K562 (cell line): ENCODE measurements at regions not wholly inside any gene's neighbourhood (a gene's known extent, or its start where the extent isn't known, plus 50 kb on each side); places are given as distances from the start of the nearest gene placed in this dataset.

Experiments used
- ATAC-seq: fragments of 200-7000 bp; cut with Tn5 transposase; 3 replicates; pipeline ENCODE4 v1.9.1; 2020; ENCODE audit warnings: moderate library complexity
- BruUV-seq: library from RNA; stranded (reverse); fragments of 400-500 nt; replicated peaks from 2 replicates; lab custom pipeline; 2021; lab: Mats Ljungman, UMichigan
- CTCF ChIA-PET: fragments of 300-600 bp; formaldehyde crosslinking; extraction: SDS; loops from one replicate; lab custom pipeline; 2021; ENCODE audit warnings: low intra/inter-chr PET ratio; lab: Yijun Ruan, JAX
- POLR2A ChIA-PET: fragments of 300-600, 350-650 bp; sonication (Branson Sonifier 250); formaldehyde crosslinking; extraction: SDS; loops from one replicate; lab custom pipeline; 2021; ENCODE audit warnings: antibody characterized with exemption, inconsistent platforms; lab: Yijun Ruan, JAX
- DNase-seq, 4 experiments: peaks; one replicate each; pipeline versions ENCODE4 v3.0.0 to v3.0.0-alpha.2; 2011 to 2018; ENCODE audit warnings: low spot score in 3 of 4, mixed read lengths in 3 of 4; ENCODE audit errors: extremely low read depth in 1 of 4
- FAIRE-seq: peaks from 2 replicates; lab custom pipeline; 2011; peaks lifted over from hg19 to GRCh38; lab: Jason Lieb, UNC
- H2AFZ ChIP-seq: 2 replicates; pipeline ENCODE4 v1.6.0; 2011; ENCODE audit warnings: low read depth, low read length, control low read depth, inconsistent platforms
- H3K27ac ChIP-seq: fragments of 200-600 bp; 3 replicates; pipeline ENCODE4 v1.8.0; 2011; ENCODE audit warnings: low read depth, mild to moderate bottlenecking, control low read depth, inconsistent platforms, low read length, moderate library complexity, mixed read lengths; ENCODE audit errors: extremely low read depth
- H3K27me3 ChIP-seq, 2 experiments: fragments of 300-600 bp in 1 of 2; 2 replicates in 1 of 2; 3 replicates in 1 of 2; pipeline versions ENCODE4 v1.6.0 to v1.8.0; 2011; ENCODE audit warnings: inconsistent platforms in 2 of 2, low read length in 2 of 2, mild to moderate bottlenecking in 1 of 2, mixed read lengths in 1 of 2, moderate library complexity in 1 of 2; ENCODE audit not compliant: control insufficient read depth in 2 of 2, insufficient read depth in 2 of 2
- H3K36me3 ChIP-seq: fragments of 300-600 bp; 3 replicates; pipeline ENCODE4 v1.8.0; 2011; ENCODE audit warnings: mild to moderate bottlenecking, low read length, inconsistent platforms; ENCODE audit not compliant: control insufficient read depth, insufficient read depth
- H3K4me1 ChIP-seq, 2 experiments: fragments of 200-600 bp in 1 of 2; replicated peaks in 1 of 2; 2 replicates in 1 of 2; 3 replicates in 1 of 2; pipeline versions ENCODE4 v1.5.1 to v1.8.0; 2011; ENCODE audit warnings: inconsistent platforms in 2 of 2, low read length in 2 of 2, mild to moderate bottlenecking in 1 of 2, mixed read lengths in 1 of 2, moderate library complexity in 1 of 2; ENCODE audit not compliant: control insufficient read depth in 2 of 2, insufficient read depth in 2 of 2
- H3K4me2 ChIP-seq: 2 replicates; pipeline ENCODE4 v1.6.1; 2011; ENCODE audit warnings: low read length, control low read depth, inconsistent platforms, mixed read lengths; ENCODE audit not compliant: insufficient read depth
- H3K4me3 ChIP-seq: fragments of 200-600 bp; sonication (generic), shearing (Covaris generic); 2 replicates; pipeline ENCODE4 v1.5.1; 2016; ENCODE audit warnings: control low read depth, inconsistent platforms
- H3K79me2 ChIP-seq: fragments of 200-600 bp; 3 replicates; pipeline ENCODE4 v1.8.0; 2011; ENCODE audit warnings: low read length, inconsistent platforms; ENCODE audit not compliant: control insufficient read depth, insufficient read depth
- H3K9ac ChIP-seq, 2 experiments: 2 replicates each; pipeline versions ENCODE4 v1.6.0 to v1.6.1; 2011; ENCODE audit warnings: low read depth in 2 of 2, low read length in 2 of 2, control low read depth in 1 of 2, inconsistent platforms in 1 of 2, mild to moderate bottlenecking in 1 of 2, mixed read lengths in 1 of 2; ENCODE audit not compliant: insufficient read depth in 1 of 2
- H3K9me1 ChIP-seq: one replicate; pipeline ENCODE4 v1.6.0; 2011; ENCODE audit warnings: inconsistent platforms, mild to moderate bottlenecking, low read length, moderate library complexity; ENCODE audit not compliant: control insufficient read depth, insufficient read depth
- H3K9me3 ChIP-seq: replicated peaks from 2 replicates; pipeline ENCODE4 v1.5.1; 2011; ENCODE audit warnings: low read depth, low read length, inconsistent platforms; ENCODE audit not compliant: control insufficient read depth, insufficient read depth
- H4K20me1 ChIP-seq: replicated peaks from 2 replicates; pipeline ENCODE4 v1.6.1; 2011; ENCODE audit warnings: low read length, inconsistent platforms, mixed read lengths; ENCODE audit not compliant: control insufficient read depth, insufficient read depth
- ATF4 ChIP-seq: fragments of 450-650 bp; formaldehyde crosslinking; IDR thresholded peaks from 2 replicates; pipeline ENCODE4 v1.4.0; 2022; ENCODE audit warnings: mild to moderate bottlenecking, moderate library complexity
- DNMT1 ChIP-seq: fragments of 450-650 bp; IDR thresholded peaks from 2 replicates; pipeline ENCODE4 v1.6.1; 2016; ENCODE audit warnings: antibody characterized with exemption, mild to moderate bottlenecking
- GTF2B ChIP-seq: IDR thresholded peaks from 2 replicates; pipeline ENCODE4 v1.6.1; 2011; ENCODE audit not compliant: insufficient read length; ENCODE audit errors: extremely low read depth
- HDAC8 ChIP-seq: fragments of 450-650 bp; IDR thresholded peaks from 2 replicates; pipeline ENCODE4 v1.6.1; 2016; ENCODE audit warnings: mild to moderate bottlenecking, missing genetic modification characterization, moderate library complexity, missing compliant biosample characterization
- MCM2 ChIP-seq: fragments of 450-650 bp; IDR thresholded peaks from 2 replicates; pipeline ENCODE4 v1.6.1; 2017; ENCODE audit warnings: low read depth, mild to moderate bottlenecking
- NUFIP1 ChIP-seq: fragments of 450-650 bp; IDR thresholded peaks from 2 replicates; pipeline ENCODE4 v1.6.1; 2018; ENCODE audit not compliant: partially characterized antibody
- TGIF2 ChIP-seq: sonication (generic); formaldehyde crosslinking; IDR thresholded peaks from 2 replicates; pipeline ENCODE4 v1.8.1; 2022; ENCODE audit warnings: mild to moderate bottlenecking, missing genetic modification reagents, moderate library complexity
- USF2 ChIP-seq: sonication (generic); formaldehyde crosslinking; IDR thresholded peaks from 2 replicates; pipeline ENCODE4 v1.5.0; 2020; ENCODE audit warnings: missing genetic modification reagents
- ZNF263 ChIP-seq: sonication (generic); formaldehyde crosslinking; IDR thresholded peaks from 2 replicates; pipeline ENCODE4 v1.8.0; 2022; ENCODE audit warnings: mild to moderate bottlenecking, missing genetic modification reagents, borderline replicate concordance
- ZNF551 ChIP-seq: fragments of 250-450 bp; sonication (Bioruptor Pico); IDR thresholded peaks from 2 replicates; pipeline ENCODE4 v1.5.0; 2021; ENCODE audit warnings: mild to moderate bottlenecking, moderate library complexity
- ZNF785 ChIP-seq: fragments of 250-450 bp; sonication (Bioruptor Pico); IDR thresholded peaks from 2 replicates; pipeline ENCODE4 v1.4.0; 2020; ENCODE audit warnings: mild to moderate bottlenecking
- WGBS: fragments of 100-300 bp; shearing (Covaris generic); methylation state at CpG from one replicate; pipeline ENCODE4 v1.1.6; 2016; ENCODE audit warnings: low coverage, mixed read lengths; ENCODE audit not compliant: insufficient coverage; ENCODE audit errors: missing lambda C conversion rate; 5-methylcytosine and 5-hydroxymethylcytosine counted together
- in situ Hi-C: fragments of 300-500 bp; cut with MboI; formaldehyde crosslinking; loops from 4 replicates; pipeline ENCODE4 v1.15.0; 2018; ENCODE audit warnings: inconsistent platforms, mixed read lengths
- intact Hi-C: fragments of 100-400 bp; cut with micrococcal nuclease; formaldehyde crosslinking; loops from 2 replicates; pipeline ENCODE4 v1.14.2; 2022

GRCh38 chr2:181125359-181125758 is 145.0 kb downstream of the UBE2E3 start:
- WGBS: 0% methylated on average over 2 of the region's 2 CpGs
- no peaks in the 10 kb centered on the region for H3K9me1 ChIP-seq
- no peaks in the 10 kb centered on the region for H3K27me3 ChIP-seq
- TF ChIP-seq ATF4 (no peak), NUFIP1 (no peak), USF2 (CRISPR knock-in tag) (no peak), MCM2 (no peak), DNMT1 (no peak), TGIF2 (CRISPR knock-in tag) (no peak), ZNF263 (CRISPR knock-in tag) (no peak), HDAC8 (tag) (no peak), ZNF785 (CRISPR knock-in tag) (no peak), GTF2B (no peak), ZNF551 (CRISPR knock-in tag) (no peak)
- H3K36me3 ChIP-seq: no peaks in the 10 kb centered on the region
- POLR2A ChIA-PET: interaction anchor here (0.6 kb wide), 1 partner anchor 15 kb away, joined by 3 read pairs; no protein-coding TSS in a partner anchor
- no TSS peak for BruUV-seq
- H3K27ac ChIP-seq: no peak overlapping the region
- H3K4me3 ChIP-seq: no peak overlapping the region
- ATAC-seq: no peak
- no peaks in the 10 kb centered on the region for H4K20me1 ChIP-seq
- no peak overlapping the region for H2AFZ ChIP-seq
- intact Hi-C loops (no loop called here), in situ Hi-C loops (no loop called here)
- no peak overlapping the region for H3K4me2 ChIP-seq
- H3K79me2 ChIP-seq: no peaks in the 10 kb centered on the region
- no peaks in the 10 kb centered on the region for H3K9me3 ChIP-seq
- H3K4me1 ChIP-seq: no peaks in the 10 kb centered on the region
- FAIRE-seq: no peak
- no peak overlapping the region for H3K9ac ChIP-seq
- CTCF ChIA-PET: no interaction called here
- no peak for DNase-seq
